ENCODE measurements at regions not wholly inside any gene's neighbourhood (a gene's known extent, or its start where the extent isn't known, plus 50 kb on each side); places are given as distances from the start of the nearest gene placed in this dataset.

DNA sequence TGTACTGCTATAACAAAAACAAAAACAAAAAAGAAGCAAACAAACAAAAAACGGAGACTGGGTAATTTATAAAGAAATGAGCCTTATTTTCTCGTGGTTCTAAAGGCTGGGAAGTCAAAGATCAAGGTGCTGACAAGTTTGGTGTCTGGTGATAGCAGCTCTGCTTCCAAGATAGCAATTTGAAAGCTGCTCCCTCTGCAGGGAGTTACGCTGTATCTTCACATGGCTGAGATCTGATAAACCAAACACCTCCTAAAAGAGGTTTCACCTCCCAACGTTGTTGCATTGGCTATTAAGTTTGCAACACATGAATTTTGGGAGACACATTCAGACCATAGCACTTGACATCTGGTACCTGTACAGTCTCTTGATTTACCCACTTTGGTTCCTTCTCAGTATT, 854.2 kb downstream of the CENPC start:
- Mint-ChIP-seq H3K9me3 (no peaks in the 10 kb centered on the region), H3K4me1 (ENCODE audit: unreplicated experiment) (no peaks in the 10 kb centered on the region), H3K27ac (no peak overlapping the region), H3K4me3 (no peak overlapping the region), H3K27me3 (no peaks in the 10 kb centered on the region), H3K36me3 (no peaks in the 10 kb centered on the region)
- no peak for DNase-seq (ENCODE audit: extremely low spot score, unreplicated experiment)
- TF ChIP-seq, protein P1, sequence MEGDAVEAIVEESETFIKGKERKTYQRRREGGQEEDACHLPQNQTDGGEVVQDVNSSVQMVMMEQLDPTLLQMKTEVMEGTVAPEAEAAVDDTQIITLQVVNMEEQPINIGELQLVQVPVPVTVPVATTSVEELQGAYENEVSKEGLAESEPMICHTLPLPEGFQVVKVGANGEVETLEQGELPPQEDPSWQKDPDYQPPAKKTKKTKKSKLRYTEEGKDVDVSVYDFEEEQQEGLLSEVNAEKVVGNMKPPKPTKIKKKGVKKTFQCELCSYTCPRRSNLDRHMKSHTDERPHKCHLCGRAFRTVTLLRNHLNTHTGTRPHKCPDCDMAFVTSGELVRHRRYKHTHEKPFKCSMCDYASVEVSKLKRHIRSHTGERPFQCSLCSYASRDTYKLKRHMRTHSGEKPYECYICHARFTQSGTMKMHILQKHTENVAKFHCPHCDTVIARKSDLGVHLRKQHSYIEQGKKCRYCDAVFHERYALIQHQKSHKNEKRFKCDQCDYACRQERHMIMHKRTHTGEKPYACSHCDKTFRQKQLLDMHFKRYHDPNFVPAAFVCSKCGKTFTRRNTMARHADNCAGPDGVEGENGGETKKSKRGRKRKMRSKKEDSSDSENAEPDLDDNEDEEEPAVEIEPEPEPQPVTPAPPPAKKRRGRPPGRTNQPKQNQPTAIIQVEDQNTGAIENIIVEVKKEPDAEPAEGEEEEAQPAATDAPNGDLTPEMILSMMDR (conservative IDR thresholded peaks at IDR 0.05), result no peak

DNA sequence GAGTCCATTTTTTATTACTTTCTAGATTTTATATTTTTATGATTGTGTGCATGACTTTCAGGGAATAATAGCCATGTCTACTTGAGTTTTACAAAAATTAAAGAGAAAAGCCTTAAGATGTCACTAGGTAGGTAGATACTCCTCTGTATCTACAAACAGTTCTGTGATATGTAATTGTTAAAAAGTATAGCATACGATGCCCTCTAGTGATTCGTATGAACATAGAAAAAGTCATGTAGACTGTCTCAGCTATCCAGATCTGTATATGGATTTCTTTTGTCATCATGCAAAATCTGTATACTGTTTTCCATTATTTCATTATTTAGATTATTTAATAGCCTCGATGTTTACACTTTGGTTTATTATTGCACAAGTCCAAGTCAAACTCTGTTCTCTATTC, 856.6 kb downstream of the CENPC start:
- Mint-ChIP-seq H3K4me3 (no peak overlapping the region), H3K4me1 (ENCODE audit: unreplicated experiment) (no peaks in the 10 kb centered on the region), H3K36me3 (no peaks in the 10 kb centered on the region), H3K27me3 (no peaks in the 10 kb centered on the region), H3K9me3 (no peaks in the 10 kb centered on the region), H3K27ac (no peak overlapping the region)
- TF ChIP-seq, protein P1 (conservative IDR thresholded peaks at IDR 0.05), result peak; percentile 69
- DNase-seq (ENCODE audit: extremely low spot score, unreplicated experiment), result no peak

DNA sequence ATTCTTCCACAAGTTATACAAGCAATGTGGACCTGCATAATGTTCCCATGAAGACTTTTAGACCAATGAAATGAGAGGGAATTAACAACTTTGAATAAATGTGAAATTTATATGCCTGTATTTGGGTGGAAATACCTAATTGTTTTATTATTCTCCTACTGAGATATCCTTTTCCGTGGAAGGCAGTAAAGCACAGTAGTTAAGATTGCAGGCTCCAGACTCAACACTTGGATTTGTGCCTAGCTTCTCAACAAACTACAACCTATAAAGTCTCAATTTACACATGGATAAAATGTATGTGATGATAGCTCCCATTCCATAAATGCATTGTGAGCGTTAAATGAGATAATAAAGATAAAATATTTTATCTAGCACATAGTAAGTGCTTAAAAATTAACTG, 857.8 kb downstream of the CENPC start:
- Mint-ChIP-seq H3K4me3 (no peak overlapping the region), H3K27me3 (no peaks in the 10 kb centered on the region), H3K27ac (no peak overlapping the region), H3K36me3 (no peaks in the 10 kb centered on the region), H3K4me1 (ENCODE audit: unreplicated experiment) (peaks cover 4% of the 10 kb centered on the region), H3K9me3 (peaks cover 4% of the 10 kb centered on the region)
- TF ChIP-seq, protein P1 (conservative IDR thresholded peaks at IDR 0.05), result no peak
- DNase-seq (ENCODE audit: extremely low spot score, unreplicated experiment), result no peak

DNA sequence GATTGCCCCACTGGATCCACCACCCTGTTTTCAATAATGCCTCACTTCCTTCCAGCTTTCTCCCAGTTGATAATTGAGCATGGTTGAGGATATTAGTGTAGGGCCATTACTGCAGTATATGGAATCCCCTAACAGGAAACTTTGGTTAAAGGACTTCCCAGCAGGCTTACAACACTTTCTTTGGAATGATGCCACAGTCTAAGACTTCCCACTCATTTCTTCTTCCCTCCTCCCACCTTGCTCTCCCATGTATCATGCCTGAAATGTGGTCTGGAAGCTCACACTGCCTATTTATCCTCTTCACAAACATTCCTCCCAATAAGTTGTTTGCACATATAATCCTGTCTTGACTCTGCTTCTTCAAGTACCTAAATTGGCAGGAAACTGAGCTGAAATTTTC, 863.3 kb downstream of the CENPC start:
- TF ChIP-seq, protein P1 (conservative IDR thresholded peaks at IDR 0.05), result no peak
- Mint-ChIP-seq H3K27ac (no peak overlapping the region), H3K4me3 (no peak overlapping the region), H3K4me1 (ENCODE audit: unreplicated experiment) (peaks cover 4% of the 10 kb centered on the region), H3K27me3 (no peaks in the 10 kb centered on the region), H3K9me3 (peaks cover 10% of the 10 kb centered on the region), H3K36me3 (no peaks in the 10 kb centered on the region)
- DNase-seq (ENCODE audit: extremely low spot score, unreplicated experiment), result no peak

- TF ChIP-seq, protein P1 (conservative IDR thresholded peaks at IDR 0.05), result no peak
- Mint-ChIP-seq H3K4me1 (ENCODE audit: unreplicated experiment) (no peaks in the 10 kb centered on the region), H3K9me3 (no peaks in the 10 kb centered on the region), H3K27me3 (no peaks in the 10 kb centered on the region), H3K27ac (no peak overlapping the region), H3K4me3 (no peak overlapping the region), H3K36me3 (no peaks in the 10 kb centered on the region)
- no peak for DNase-seq (ENCODE audit: extremely low spot score, unreplicated experiment)
These were observed 878.1 kb downstream of the CENPC start for GRCh38 chr4:66667249-66667648.

DNA sequence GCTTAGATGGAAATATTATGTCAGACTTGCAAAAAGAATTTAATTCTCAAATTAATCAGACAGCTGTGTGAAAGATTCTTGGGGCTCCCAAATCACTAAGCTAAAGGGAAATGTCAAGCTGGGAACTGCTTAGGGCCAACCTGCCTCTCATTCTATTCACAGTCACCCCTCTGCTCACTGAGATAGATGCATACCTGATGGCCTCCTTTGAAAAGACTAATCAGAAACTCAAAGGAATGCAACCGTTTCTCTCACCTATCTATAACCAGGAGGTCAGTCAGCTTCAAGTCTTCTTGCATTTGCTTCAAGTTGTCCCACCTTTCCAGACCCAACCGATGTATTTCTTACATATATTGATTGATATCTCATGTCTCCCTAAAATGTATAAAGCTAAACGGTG, 882.7 kb downstream of the CENPC start:
- Mint-ChIP-seq H3K9me3 (no peaks in the 10 kb centered on the region), H3K27ac (no peak overlapping the region), H3K4me1 (ENCODE audit: unreplicated experiment) (no peaks in the 10 kb centered on the region), H3K27me3 (no peaks in the 10 kb centered on the region), H3K36me3 (no peaks in the 10 kb centered on the region), H3K4me3 (no peak overlapping the region)
- no peak for DNase-seq (ENCODE audit: extremely low spot score, unreplicated experiment)
- TF ChIP-seq, protein P1 (conservative IDR thresholded peaks at IDR 0.05), result no peak
